GM18520 (cell line): ENCODE measurements at regions not wholly inside any gene's neighbourhood (a gene's known extent, or its start where the extent isn't known, plus 50 kb on each side); places are given as distances from the start of the nearest gene placed in this dataset.
"Not testable (repeated sequence)": the region's sequence is repeated elsewhere in the genome, so short reads cannot be mapped to it uniquely, and the experiment has no call there.

Experiments used
- ATAC-seq: cut with Tn5 transposase; IDR thresholded peaks from one replicate; pipeline ENCODE4 v1.9.1; 2021; ENCODE audit not compliant: unreplicated experiment

DNA sequence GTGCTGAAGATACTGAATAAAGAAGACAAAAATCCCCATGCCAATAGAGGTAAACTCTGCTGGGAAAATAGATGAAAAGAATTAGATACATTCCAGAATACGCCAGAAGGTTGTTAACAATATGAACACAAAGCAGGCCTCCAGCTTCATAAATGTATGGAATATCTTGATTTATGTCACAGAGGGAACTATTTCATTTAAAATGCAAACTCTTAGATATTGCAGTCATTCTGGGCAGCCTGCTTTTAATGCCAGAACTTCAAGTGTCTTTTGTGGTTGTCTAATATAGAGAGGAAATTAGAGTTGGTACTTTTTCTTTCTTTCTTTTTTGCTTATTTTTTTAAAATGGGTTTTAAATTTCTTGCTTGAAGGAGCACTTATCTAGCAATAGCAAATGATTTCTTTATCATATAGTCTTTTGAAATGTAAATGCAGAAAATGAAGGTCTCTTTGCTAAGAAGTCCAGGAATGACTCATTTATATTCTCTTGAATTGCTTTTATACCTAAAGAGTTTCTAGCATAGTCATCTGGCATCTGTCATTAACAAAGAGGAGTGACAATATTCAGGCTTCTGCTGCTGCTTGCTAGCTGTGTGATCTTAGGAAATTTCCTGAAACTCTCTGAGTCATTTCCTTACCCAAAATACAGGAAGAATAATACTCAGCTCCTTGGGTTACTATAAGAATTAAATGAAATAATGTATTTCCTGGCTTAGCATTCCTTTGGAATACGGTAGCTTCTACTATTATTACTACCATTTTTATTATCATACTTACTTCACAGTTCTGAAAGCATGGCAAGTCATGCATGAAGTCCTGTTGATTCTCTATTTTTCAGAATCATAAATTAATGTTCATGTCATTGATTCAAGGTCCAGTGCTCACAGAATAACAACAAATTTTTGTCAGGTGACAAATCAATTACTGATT is 527.6 kb downstream of the DIPK2A start:
- ATAC-seq = no peak

DNA sequence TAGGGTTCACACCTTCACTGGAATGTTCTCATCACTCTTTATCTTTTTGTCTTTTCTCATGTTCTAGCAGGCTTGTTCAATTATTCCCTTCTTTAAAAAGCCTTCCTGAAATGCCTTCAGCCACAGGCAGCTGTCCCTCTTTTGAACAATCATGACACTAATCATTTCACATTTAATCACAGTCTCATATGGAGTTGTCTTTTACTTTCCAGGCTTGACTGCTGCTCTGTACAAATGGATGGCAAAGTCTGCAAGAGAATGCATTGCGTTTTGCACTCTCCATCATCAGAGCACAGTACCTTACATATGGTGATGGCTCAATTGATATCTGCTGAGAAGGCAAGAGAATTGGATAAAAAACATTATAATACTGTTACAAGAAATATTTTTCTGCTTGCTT is 529.8 kb downstream of the DIPK2A start:
- ATAC-seq = no peak

DNA sequence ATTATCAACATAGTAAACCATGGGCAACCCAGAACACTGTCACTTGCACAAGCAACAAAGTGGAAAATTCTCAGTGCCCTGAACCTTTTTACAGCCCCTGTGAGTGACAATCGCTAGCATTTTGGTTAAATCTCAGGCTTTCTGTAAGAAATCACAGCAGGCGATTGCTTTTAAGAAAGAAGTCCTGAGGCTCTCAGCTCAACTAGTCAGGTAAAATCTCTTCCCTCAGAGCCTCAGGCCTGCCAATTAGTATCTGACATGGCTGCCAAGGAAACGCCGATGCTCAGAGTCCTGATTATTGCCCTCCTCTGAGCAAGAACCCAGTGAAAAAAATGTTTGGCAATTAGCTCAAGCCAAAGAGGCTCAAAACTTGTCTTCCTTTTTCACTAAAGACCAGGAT is 530.8 kb downstream of the DIPK2A start:
- ATAC-seq = no peak

DNA sequence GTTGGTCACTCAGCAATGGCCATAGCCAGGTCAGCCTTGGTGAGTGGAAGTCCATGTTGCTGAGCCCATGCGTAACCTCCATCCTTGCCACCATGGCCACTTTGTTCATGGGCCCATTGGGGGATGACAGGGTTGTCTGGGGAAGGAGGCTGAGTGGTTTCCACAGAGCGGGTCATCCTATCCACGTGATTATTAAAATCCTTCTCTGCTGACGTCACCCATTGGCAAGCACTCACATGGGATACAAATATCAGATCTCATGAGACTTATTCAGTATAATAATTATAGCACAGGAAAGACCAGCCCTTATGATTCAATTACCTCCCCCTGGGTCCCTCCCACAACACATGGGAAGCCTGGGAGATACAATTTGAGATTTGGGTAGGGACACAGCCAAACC is 534.8 kb downstream of the DIPK2A start:
- ATAC-seq = not testable (repeated sequence)

DNA sequence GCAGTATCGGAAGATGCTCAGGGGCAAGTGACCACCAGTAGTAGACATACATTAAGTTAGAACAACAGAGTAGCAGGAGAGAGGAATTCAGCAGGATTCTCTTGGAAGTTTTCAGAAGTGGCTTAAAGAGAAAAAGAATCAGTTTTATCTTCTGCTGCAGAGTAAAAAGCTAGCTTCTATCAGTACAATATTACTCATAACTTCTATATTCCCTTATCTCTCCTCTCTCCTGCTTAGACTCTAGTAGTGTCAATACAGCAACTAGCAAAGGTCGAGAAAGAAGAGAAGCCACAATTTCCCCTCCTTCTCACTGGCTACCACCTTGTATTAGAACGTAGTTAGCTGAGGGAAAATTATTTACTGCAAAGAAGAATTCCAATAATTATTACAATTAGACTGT is 539.7 kb downstream of the DIPK2A start:
- no peak for ATAC-seq

DNA sequence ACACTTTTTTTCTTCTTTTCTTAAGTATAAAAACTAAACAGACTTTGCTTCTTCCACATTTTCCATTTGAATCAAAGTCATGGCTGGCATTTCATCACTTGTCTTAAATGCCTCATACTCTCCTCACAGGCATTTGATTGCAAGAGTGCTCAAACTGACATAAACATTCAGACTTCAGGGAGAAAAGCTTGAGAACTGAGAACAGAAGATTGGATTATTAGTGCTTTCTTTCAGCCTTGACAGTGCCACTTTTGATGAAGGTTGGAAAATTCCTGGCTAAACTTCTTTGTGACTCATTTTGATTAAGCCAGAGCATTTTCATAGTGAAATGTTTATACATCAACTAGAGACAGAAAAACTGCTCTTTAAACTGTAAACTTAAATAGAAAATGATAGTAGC is 544.4 kb downstream of the DIPK2A start:
- no peak for ATAC-seq

DNA sequence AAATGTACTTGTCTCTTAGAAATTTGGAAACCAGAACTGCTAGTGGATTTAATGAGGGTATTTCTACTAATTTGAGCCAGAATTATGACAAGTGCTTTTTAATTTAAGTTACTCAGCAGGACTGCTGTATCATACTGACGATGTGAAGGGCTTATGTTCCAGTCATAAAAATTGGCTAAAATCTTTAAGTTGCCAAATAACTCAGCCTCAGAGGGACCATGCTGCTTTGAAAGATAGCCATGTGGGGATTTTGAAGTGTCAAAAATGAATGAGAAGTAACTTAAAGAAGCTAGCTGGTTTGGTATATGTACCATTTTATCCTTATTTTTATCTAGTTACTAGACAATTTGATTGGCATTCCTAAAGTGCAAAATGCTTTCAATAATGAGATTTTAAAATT is 545.0 kb downstream of the DIPK2A start:
- no peak for ATAC-seq

DNA sequence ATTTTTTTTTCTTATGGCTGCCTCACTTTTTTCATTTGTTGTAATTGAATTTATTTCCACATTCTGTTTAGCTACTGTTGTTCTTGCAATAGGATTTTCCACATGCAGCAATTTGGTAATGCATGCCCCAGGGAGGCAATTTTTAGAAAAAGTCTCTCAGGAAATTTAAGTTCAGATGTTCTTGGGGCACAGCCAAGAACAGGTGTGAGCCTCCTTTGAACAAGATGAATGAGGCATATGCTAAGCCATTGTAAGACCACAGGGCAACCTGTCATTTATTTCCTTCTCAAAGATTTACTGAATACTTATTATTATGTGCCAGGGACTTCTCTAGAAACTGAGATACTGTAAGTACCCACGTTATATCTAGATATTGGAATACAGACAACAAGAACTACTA is 549.5 kb downstream of the DIPK2A start:
- no peak for ATAC-seq

DNA sequence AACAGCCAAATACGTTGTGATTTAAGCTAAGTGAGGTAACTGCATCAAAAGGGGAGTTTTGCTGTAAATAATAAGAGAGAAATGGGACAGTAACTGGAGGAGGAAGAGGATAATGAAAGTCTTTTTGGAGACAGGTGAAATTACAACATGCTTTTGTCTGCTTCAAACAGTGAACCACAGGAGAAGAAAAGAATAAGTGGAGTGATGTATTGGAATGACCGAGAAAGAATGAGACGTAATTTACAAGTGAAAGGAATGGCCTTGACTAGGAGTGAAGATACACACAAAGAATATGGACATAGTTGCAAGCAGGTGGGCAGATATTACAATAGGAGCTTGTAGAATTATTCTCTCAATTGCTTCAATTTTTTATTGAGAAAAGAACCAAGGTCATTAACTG is 550.8 kb downstream of the DIPK2A start:
- no peak for ATAC-seq

DNA sequence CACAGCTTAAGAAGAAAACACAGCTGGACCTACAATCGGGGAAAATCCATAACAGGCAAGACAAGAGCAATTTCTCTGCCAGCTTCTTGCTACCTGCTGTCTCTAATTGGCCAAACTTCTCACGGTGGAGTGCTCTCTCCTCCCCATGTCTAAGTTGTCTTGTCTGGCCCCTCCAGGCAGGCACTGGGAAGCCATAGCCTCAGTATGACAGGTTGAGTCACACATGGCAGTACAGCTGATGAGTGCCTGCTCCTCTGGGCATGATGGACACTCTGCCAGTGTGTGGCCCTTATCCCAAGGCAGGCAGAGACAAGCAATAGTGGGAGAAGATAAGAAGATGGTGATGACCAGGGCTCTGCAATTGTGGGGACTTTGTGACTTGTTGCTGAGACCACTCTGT is 551.8 kb downstream of the DIPK2A start:
- ATAC-seq = no peak

DNA sequence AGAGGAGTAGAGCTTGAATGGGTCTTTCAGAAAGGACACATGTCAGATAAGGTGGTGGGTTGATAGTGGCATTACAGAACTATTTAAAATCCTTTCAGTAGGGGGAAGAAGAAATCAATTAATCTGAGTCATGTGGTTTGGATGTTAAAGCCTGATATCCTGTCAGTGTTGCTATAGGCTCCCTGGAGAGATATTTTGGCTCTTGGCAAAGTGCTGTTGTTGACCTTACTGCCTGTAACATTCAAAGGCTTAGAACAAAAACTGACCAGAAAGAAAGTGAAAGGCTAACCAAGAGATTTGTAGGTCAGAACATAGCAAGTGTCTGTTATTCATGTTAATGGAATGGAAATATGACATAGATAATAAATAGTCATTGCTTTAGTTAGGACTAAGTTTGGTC is 552.9 kb downstream of the DIPK2A start:
- no peak for ATAC-seq

DNA sequence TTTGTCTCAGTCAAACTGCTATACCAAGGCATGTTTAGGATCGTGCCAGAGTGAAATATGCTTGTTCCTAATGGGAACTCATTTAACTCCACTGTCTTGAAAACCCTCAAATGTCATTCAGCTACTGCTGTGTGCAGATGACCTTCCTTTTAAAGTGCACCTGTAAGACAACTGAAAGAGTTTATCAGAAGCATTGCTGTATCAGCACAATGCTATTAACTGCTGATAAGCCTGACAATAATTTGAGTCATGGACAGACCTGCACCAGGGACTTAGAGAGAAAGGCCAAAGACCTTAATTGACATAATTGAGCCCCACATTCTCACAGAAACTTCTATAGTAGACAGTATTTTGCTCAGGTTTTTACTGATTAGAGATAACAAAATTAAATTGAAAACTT is 557.9 kb downstream of the DIPK2A start:
- ATAC-seq = no peak

DNA sequence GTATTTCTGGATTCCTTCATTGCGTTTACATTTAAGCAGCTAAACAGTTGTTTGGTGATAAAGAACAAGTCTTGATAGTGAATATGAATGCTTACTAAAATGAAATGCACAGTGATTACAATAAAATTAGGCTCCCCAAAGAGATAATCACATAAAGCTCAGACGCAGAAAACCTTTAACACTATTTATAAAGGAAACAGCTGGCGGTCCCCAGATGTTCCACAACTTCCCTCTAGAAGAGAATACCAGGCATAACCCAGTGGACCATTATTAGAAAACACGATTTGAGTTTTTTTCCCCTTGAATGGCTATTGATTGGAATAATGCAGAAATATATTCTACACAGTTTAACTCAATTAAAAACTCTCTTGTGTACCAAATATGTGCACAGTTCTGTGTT is 573.2 kb downstream of the DIPK2A start:
- ATAC-seq = no peak

DNA sequence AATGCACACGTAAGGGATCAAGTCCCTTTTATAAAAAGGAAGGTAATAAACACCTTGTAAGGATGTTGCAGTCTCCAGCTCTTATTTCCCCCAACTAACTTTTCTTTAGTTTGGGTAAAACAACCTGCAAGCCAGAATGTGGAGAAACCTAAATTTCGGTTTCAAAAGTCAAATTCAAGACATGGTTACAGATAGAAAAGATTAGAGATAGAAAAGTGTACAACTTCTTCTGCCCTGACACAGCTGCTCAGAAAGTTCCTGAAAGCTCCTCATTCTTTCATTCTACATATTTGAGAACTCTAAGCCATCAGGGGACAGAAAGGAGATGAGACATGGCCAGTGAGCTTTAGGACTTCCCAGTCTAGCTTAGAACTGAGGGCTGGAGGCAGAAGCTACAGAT is 574.9 kb downstream of the DIPK2A start:
- no peak for ATAC-seq

DNA sequence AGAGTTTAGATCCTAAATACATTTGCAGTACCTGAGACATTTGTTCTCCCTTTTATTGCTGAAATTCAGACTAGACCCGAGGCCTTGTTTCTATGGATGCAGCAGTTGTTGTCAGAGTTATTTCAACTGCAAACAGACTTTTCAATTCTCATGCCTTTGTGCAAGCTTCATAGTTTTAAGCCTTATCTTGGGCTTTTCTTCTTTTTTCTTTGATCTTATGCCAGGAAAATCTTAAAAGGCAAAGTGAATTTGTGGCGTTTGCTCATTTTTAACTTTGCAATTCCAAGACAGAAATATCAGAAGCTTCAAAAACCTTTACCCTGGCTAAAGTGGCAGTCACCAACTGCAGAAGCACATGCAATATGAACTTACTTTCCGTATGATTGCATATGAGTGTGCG is 576.7 kb downstream of the DIPK2A start:
- ATAC-seq = no peak

DNA sequence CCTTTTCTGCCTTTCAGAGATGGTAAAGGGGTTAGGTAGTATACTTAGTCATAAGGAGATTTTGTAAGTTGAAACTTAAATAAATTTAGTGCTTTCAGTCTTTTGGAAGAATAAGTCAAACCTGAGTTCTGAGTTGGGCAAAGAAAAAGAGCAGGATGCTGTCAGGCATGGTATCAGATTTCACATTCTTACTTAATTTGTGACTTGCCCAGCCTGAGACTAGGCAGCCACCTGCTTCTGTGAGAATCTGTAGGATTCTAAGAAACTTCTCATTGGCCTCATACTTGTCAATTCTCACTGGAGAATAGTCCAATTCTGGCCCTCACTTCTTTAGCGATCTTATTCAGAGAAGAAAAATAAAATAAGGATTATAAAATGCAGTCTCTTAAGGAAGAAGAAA is 577.5 kb downstream of the DIPK2A start:
- ATAC-seq = no peak

DNA sequence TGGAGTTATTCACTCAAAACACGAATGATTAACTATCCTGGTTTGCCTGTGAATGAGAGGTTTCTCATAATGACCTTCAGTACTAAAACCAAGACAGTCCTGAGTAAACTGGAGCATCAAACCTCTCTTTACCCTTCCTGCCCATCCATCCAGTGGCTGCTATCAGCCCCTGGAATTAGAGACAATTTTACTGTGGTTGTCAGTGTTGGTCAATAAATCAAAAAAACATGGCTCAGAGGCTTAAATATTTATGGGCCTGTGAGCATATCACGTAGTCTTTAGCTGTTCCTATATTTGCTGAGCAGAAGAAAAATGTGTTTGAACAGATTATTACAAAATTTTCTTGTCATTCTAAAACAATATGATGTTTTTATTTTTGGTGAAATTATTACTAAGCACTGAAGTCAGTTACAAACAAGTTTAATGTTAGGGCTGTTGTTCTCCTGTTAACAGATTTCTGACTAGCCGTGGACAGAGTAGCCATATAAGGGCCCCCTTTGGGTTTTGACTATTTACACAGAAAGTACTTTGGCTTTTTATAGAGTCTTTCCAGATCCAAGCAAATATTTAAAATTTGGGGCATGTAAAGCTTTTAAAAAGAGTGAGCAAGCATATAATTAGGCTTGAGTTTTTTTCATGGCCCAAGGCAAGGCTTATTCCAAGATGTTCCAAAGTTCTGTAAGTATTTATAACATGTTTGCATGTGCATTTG is 580.9 kb downstream of the DIPK2A start:
- ATAC-seq = no peak

DNA sequence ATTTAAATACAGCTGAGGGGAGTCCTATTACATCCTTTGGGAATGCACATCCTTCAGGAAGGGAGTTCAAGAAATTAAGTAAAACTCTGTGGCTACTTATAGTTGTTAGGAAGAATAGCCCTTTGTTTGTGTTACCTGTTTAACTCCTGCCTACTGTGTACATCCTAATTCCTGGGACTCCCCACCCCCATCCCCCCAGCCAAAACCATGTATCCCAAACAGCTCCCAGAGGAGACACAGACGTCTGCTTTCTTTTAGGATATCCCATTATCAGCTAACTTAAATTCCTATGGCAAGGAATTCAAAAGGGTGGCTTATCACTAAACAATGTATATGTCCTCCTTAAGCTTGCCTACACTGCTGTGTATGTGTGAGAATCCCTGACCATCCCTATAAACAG is 581.7 kb downstream of the DIPK2A start:
- ATAC-seq = no peak

DNA sequence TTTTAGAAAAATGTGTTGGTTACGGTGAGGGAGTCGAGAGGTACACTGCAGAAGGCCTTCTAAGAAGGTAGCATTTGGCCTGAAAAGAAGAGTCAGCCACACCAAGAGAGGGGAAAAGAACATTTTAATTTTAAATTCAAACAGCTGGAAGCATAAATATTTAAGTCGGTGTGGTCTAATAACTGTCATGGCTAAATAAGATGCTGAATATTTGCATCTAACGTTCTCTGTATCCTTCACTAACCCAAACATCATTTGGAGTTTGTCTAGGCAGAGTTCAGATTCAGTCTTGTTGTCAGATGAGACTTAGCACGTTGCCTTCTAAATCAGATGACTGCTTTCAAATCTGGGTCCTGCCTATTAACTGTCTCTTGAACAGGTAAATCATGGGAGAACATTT is 583.3 kb downstream of the DIPK2A start:
- no peak for ATAC-seq

DNA sequence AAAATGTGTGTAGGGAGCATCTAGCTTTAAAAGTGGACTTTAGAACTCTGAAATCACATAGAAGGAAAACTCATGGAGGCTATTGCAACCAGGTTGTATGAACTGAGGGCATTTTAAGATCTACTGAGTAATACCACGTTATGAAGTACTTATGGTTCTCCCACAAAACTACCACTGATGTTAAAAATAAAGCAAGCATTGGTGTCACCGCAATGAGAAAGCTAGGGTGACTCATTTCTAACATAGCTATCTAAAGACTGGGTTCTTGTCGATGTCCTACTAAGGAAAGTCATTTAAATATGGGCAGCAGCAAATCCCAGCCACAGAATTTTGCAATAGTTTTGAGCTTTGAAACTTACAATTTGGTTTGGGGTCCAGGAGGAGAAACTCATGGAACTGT is 584.8 kb downstream of the DIPK2A start:
- peak; percentile 81 for ATAC-seq

DNA sequence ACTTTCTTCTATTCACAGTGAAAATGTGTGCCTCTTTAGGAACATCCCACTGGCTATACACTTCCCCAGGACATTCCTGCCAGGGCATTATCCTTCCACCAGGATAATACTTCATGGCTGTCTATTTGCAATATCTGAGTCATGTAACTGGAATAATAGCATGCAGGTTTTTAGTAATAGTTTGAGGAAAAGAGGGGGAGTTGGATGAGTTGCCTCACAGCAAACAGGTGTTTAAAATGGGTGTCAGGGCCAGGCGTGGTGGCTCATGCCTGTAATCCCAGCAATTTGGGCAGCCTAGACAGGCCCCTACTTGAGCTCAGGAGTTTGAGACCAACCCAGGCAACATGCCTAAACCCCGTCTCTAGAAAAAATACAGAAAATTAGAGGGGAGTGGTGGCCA is 585.9 kb downstream of the DIPK2A start:
- no peak for ATAC-seq

DNA sequence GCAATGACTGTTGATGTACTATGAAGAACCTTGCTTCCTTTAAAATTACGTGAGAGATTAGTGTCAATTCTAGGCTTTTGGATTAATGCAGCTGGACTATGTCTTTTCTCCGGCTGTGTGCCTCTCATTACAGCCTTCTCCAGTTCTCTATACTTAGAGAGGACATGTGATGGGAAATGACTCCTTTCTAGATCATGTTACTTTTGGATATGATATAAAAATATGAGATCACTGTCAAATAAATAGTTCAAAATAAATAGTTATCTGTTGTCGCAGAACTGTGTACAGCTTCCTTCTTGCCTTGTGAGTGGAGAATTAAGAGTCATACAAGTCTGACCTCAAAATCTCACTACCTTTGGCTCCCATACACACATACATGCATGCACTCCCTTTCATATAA is 592.4 kb downstream of the DIPK2A start:
- ATAC-seq = no peak
